Natural killer cell (primary cell): ENCODE measurements at regions not wholly inside any gene's neighbourhood (a gene's known extent, or its start where the extent isn't known, plus 50 kb on each side); places are given as distances from the start of the nearest gene placed in this dataset.

Source experiments
- ATAC-seq, 3 donors: fragments of 150-1000 bp in 2 of 3; fragments of 200-7000 bp in 1 of 3; cut with Tn5 transposase; 1 replicate in 1 of 3; 2 replicates in 2 of 3; pipeline ENCODE4 v1.10.0; 2021; ENCODE audit warnings: mild to moderate bottlenecking in 2 of 3, moderate library complexity in 2 of 3
- DNase-seq, 2 donors: peaks; one replicate each; pipeline versions ENCODE4 v3.0.0 to v3.0.0-alpha.2; 2013 to 2021; ENCODE audit warnings: mixed read lengths in 1 of 2
- H3K27ac ChIP-seq: one replicate; pipeline ENCODE4 v1.5.1; 2013; ENCODE audit warnings: mild to moderate bottlenecking, low read length
- H3K27me3 ChIP-seq: one replicate; pipeline ENCODE4 v1.6.1; 2013; ENCODE audit warnings: low read length; ENCODE audit not compliant: control insufficient read depth, insufficient read depth
- H3K36me3 ChIP-seq: one replicate; pipeline ENCODE4 v1.6.1; 2013; ENCODE audit warnings: low read length; ENCODE audit not compliant: control insufficient read depth, insufficient read depth
- H3K4me1 ChIP-seq: one replicate; pipeline ENCODE4 v1.6.1; 2013; ENCODE audit warnings: low read length; ENCODE audit not compliant: control insufficient read depth, insufficient read depth
- H3K4me3 ChIP-seq: one replicate; pipeline ENCODE4 v1.5.1; 2013; ENCODE audit warnings: low read length
- H3K9me3 ChIP-seq: one replicate; pipeline ENCODE4 v1.6.1; 2013; ENCODE audit warnings: low read length; ENCODE audit not compliant: control insufficient read depth, insufficient read depth
- H3K27ac Mint-ChIP-seq, 2 donors: one replicate each; pipeline ENCODE4 v1.8.0; 2022; ENCODE audit warnings: mild to moderate bottlenecking in 2 of 2, mixed read lengths in 2 of 2, moderate library complexity in 1 of 2
- H3K27me3 Mint-ChIP-seq, 2 donors: one replicate each; pipeline ENCODE4 v1.8.0; 2022; ENCODE audit warnings: low read depth in 2 of 2, mixed read lengths in 2 of 2
- H3K36me3 Mint-ChIP-seq: one replicate; pipeline ENCODE4 v1.8.0; 2022; ENCODE audit warnings: mixed read lengths
- H3K4me1 Mint-ChIP-seq, 2 donors: one replicate each; pipeline ENCODE4 v1.8.0; 2022; ENCODE audit warnings: mixed read lengths in 2 of 2
- H3K4me3 Mint-ChIP-seq: one replicate; pipeline ENCODE4 v1.8.0; 2022; ENCODE audit warnings: mild to moderate bottlenecking, moderate library complexity, mixed read lengths
- H3K9me3 Mint-ChIP-seq, 2 donors: one replicate each; pipeline ENCODE4 v1.8.0; 2022; ENCODE audit warnings: mixed read lengths in 2 of 2
- CTCF ChIP-seq: fragments of 200-600 bp; IDR thresholded peaks from one replicate; pipeline ENCODE4 v1.8.0; 2022; ENCODE audit warnings: antibody characterized with exemption
- whole genome bisulfite sequencing: methylation state at CpG from one replicate; pipeline ENCODE4 v1.1.7; 2013; ENCODE audit warnings: missing lambda C conversion rate; ENCODE audit not compliant: insufficient coverage; 5-methylcytosine and 5-hydroxymethylcytosine counted together
- intact Hi-C: fragments of 100-400 bp; cut with micrococcal nuclease; formaldehyde crosslinking; loops from one replicate; pipeline ENCODE4 v1.14.2; 2022

GRCh38 chr11:106208760-106209159 lies 131.3 kb downstream of the AASDHPPT start:
- Histone ChIP-seq H3K36me3 (no peaks in the 10 kb centered on the region), H3K9me3 (no peaks in the 10 kb centered on the region), H3K4me1 (no peaks in the 10 kb centered on the region), H3K27me3 (no peaks in the 10 kb centered on the region), H3K4me3 (no peak overlapping the region), H3K27ac (no peak overlapping the region)
- intact Hi-C loops, result no loop called here
- no peak for ATAC-seq
- WGBS, result 68% methylated on average over 5 of the region's 6 CpGs
- TF ChIP-seq CTCF, result no peak
- H3K27me3 Mint-ChIP-seq, result no peaks in the 10 kb centered on the region
- H3K9me3 Mint-ChIP-seq, result peaks cover 5 to 10% of the 10 kb centered on the region in 2 donors
- no peak overlapping the region for H3K27ac Mint-ChIP-seq
- no peaks in the 10 kb centered on the region for H3K36me3 Mint-ChIP-seq
- no peak overlapping the region for H3K4me3 Mint-ChIP-seq
- no peak for DNase-seq
- H3K4me1 Mint-ChIP-seq, result no peaks in the 10 kb centered on the region

GRCh38 chr11:106212081-106212480 lies 134.6 kb downstream of the AASDHPPT start:
- no peak for TF ChIP-seq CTCF
- H3K27ac Mint-ChIP-seq, result no peak overlapping the region
- H3K9me3 Mint-ChIP-seq, result peaks cover 9% of the 10 kb centered on the region in 2 donors
- H3K4me1 Mint-ChIP-seq, result no peaks in the 10 kb centered on the region
- Histone ChIP-seq H3K27ac (no peak overlapping the region), H3K9me3 (no peaks in the 10 kb centered on the region), H3K4me3 (no peak overlapping the region), H3K4me1 (no peaks in the 10 kb centered on the region), H3K36me3 (no peaks in the 10 kb centered on the region), H3K27me3 (no peaks in the 10 kb centered on the region)
- H3K27me3 Mint-ChIP-seq, result no peaks in the 10 kb centered on the region
- H3K4me3 Mint-ChIP-seq, result no peak overlapping the region
- intact Hi-C loops, result no loop called here
- 88% methylated on average over 2 of the region's 2 CpGs for WGBS
- no peaks in the 10 kb centered on the region for H3K36me3 Mint-ChIP-seq
- no peak for DNase-seq
- no peak for ATAC-seq

- Histone ChIP-seq H3K27ac (no peak overlapping the region), H3K4me1 (no peaks in the 10 kb centered on the region), H3K36me3 (no peaks in the 10 kb centered on the region), H3K27me3 (no peaks in the 10 kb centered on the region), H3K9me3 (no peaks in the 10 kb centered on the region), H3K4me3 (no peak overlapping the region)
- H3K27ac Mint-ChIP-seq, result no peak overlapping the region
- H3K4me3 Mint-ChIP-seq, result no peak overlapping the region
- DNase-seq, result no peak
- H3K4me1 Mint-ChIP-seq, result no peaks in the 10 kb centered on the region
- 92% methylated on average over 1 of the region's 1 CpG for WGBS
- no peaks in the 10 kb centered on the region for H3K36me3 Mint-ChIP-seq
- no peak for TF ChIP-seq CTCF
- H3K9me3 Mint-ChIP-seq, result peaks cover 12 to 14% of the 10 kb centered on the region in 2 donors
- no peaks in the 10 kb centered on the region for H3K27me3 Mint-ChIP-seq
- no peak for ATAC-seq
- intact Hi-C loops, result no loop called here
These were observed 138.8 kb downstream of the AASDHPPT start for GRCh38 chr11:106216281-106216680.

- no peaks in the 10 kb centered on the region for H3K27me3 ChIP-seq
- H3K27ac ChIP-seq, result no peak overlapping the region
- TF ChIP-seq CTCF, result no peak
- Mint-ChIP-seq H3K27me3 (no peaks in the 10 kb centered on the region), H3K36me3 (peaks cover 7% of the 10 kb centered on the region), H3K27ac (no peak overlapping the region), H3K4me1 (no peaks in the 10 kb centered on the region), H3K4me3 (no peak overlapping the region), H3K9me3 (peaks cover 17 to 18% of the 10 kb centered on the region in 2 donors)
- WGBS, result 91% methylated on average over 2 of the region's 2 CpGs
- intact Hi-C loops, result no loop called here
- no peaks in the 10 kb centered on the region for H3K4me1 ChIP-seq
- H3K4me3 ChIP-seq, result no peak overlapping the region
- peaks cover 1% of the 10 kb centered on the region for H3K9me3 ChIP-seq
- DNase-seq (no peak), ATAC-seq (no peak)
- H3K36me3 ChIP-seq, result no peaks in the 10 kb centered on the region
These were observed 140.0 kb downstream of the AASDHPPT start for GRCh38 chr11:106217456-106217855.
